SU-DHL-6 (cell line): ENCODE measurements at regions not wholly inside any gene's neighbourhood (a gene's known extent, or its start where the extent isn't known, plus 50 kb on each side); places are given as distances from the start of the nearest gene placed in this dataset.

Source experiments
- EZH2phosphoT487 ChIP-seq: fragments of 200-600 bp; sonication (generic), shearing (Covaris generic); conservative IDR thresholded peaks from 2 replicates; pipeline ENCODE4 v1.6.1; 2018; ENCODE audit warnings: mild to moderate bottlenecking, antibody characterized with exemption, low read length, moderate library complexity, mixed read lengths
- TF ChIP-seq, protein P1 (sequence below): fragments of 200-600 bp; sonication (generic); IDR thresholded peaks from one replicate; pipeline ENCODE4 v1.5.1; 2017; ENCODE audit warnings: antibody characterized with exemption, mild to moderate bottlenecking, low read length, moderate library complexity; ENCODE audit not compliant: insufficient read depth, poor library complexity, severe bottlenecking

GRCh38 chr7:148481971-148482626 is 108.5 kb upstream of the C7orf33 start:
- TF ChIP-seq, protein P1, sequence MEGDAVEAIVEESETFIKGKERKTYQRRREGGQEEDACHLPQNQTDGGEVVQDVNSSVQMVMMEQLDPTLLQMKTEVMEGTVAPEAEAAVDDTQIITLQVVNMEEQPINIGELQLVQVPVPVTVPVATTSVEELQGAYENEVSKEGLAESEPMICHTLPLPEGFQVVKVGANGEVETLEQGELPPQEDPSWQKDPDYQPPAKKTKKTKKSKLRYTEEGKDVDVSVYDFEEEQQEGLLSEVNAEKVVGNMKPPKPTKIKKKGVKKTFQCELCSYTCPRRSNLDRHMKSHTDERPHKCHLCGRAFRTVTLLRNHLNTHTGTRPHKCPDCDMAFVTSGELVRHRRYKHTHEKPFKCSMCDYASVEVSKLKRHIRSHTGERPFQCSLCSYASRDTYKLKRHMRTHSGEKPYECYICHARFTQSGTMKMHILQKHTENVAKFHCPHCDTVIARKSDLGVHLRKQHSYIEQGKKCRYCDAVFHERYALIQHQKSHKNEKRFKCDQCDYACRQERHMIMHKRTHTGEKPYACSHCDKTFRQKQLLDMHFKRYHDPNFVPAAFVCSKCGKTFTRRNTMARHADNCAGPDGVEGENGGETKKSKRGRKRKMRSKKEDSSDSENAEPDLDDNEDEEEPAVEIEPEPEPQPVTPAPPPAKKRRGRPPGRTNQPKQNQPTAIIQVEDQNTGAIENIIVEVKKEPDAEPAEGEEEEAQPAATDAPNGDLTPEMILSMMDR, result no peak
- no peak for TF ChIP-seq EZH2phosphoT487
